Ammon's horn (tissue), 1 donor: ENCODE measurements at regions not wholly inside any gene's neighbourhood (a gene's known extent, or its start where the extent isn't known, plus 50 kb on each side); places are given as distances from the start of the nearest gene placed in this dataset.

Experiments
- DNase-seq: peaks from one replicate; pipeline ENCODE4 v3.0.0-alpha.2; 2016; ENCODE audit warnings: low spot score

GRCh38 chr7:16320099-16320660, 101.2 kb downstream of the CRPPA start:
- no peak for DNase-seq

DNA sequence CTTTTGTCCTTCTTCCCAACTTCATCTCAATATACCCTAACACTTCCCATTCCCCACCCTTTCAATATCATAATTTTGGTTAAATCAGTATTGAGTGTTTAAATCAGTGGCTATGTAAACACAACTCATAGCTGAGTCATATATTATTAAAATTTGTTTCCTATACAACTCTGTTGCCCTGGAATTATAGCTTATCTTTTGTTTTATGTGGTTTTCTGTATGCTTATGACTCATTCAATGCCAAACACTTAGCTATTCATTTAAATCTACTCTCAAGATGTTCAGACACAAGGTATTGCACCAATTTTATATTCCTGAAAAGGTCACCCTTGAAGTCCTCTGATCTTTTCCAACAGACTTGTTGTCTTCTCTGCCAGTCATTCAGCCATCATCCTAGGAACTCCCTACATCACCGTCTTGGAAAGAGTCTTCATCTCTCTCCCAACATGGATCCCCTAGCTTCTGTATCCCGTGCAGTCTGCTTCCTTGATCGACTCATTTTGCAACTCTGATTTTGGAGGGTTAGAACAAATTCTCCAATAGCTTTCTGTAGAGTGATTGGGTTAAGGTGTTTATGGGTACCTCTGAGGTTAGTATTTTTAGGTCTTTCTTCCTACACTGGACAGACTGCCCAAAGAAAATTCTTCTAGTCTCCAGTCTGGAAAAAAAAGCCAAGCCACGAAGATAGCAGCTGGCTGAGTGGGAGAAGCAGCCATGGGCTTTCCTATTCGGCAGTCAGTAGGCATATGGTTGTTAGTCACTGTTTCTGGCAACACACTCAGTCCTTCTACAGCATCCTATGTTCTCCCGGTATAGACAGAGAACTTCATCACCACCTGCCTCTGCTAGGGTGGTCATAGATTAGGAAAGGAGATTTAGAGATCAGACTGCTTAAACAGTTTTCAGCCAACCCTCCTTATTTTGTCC, 102.1 kb downstream of the CRPPA start:
- peak; percentile 48 for DNase-seq

GRCh38 chr7:16318463-16318862, 102.9 kb downstream of the CRPPA start:
- DNase-seq, result no peak

- no peak for DNase-seq
Measured at GRCh38 chr7:16317406-16317805, 103.9 kb downstream of the CRPPA start.

- DNase-seq, result no peak
Measured at GRCh38 chr7:16315280-16315679, 106.1 kb downstream of the CRPPA start.

GRCh38 chr7:16309129-16309528, 112.2 kb downstream of the CRPPA start:
- DNase-seq, result no peak

GRCh38 chr7:16301291-16301690, 120.0 kb downstream of the CRPPA start:
- DNase-seq, result no peak

DNA sequence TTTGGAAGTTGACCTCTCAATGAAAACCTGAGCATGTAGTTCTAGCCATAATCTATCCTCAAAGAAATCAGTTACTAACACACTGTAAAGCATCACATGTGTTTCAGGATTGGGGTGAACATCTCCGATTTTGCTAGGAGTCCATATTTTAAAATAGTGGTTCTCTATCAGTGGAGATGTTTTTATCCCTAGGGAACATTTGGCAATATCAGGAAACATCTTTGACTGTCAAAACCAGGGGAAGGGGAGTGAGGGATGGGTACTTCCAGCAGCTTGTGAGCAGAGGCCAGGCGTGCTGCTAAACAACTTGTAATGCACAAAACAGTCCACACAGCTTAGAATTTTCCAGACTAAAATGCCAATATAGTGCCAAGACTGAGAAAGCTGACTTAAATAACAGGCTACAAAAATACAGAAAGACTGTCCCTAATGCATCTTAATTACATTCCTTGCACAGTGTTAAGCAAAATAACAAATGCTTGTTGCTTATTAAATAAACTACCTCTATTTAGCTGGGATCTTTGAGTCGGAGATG, 120.9 kb downstream of the CRPPA start:
- DNase-seq, result no peak

GRCh38 chr7:16299853-16300252, 121.5 kb downstream of the CRPPA start:
- DNase-seq, result no peak

DNA sequence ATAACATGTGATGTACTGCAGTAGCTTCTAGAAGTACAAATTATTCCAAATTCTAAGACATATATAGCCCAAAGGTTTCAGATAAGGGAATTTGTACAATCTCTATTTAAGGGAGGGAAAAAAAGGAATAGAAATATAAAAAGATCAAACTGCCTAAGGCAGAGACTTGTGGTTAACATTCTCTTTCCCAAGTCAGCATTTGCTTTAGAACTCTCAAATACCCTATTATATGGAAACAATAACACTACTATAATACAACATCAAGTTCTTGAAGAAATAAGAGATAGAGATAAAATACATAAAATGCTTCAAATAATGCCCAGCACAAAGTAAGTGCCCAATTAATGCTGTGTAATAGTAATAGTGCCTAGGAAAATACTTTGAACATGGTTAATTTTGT, 123.1 kb downstream of the CRPPA start:
- no peak for DNase-seq

- no peak for DNase-seq
Measured at GRCh38 chr7:16295558-16295957, 125.8 kb downstream of the CRPPA start.

- DNase-seq, result no peak
Measured at GRCh38 chr7:16293669-16294425, 127.5 kb downstream of the CRPPA start.

- no peak for DNase-seq
Measured at GRCh38 chr7:16284581-16284980, 136.8 kb downstream of the CRPPA start.

- DNase-seq, result no peak
Measured at GRCh38 chr7:16278167-16278787, 143.1 kb downstream of the CRPPA start.

DNA sequence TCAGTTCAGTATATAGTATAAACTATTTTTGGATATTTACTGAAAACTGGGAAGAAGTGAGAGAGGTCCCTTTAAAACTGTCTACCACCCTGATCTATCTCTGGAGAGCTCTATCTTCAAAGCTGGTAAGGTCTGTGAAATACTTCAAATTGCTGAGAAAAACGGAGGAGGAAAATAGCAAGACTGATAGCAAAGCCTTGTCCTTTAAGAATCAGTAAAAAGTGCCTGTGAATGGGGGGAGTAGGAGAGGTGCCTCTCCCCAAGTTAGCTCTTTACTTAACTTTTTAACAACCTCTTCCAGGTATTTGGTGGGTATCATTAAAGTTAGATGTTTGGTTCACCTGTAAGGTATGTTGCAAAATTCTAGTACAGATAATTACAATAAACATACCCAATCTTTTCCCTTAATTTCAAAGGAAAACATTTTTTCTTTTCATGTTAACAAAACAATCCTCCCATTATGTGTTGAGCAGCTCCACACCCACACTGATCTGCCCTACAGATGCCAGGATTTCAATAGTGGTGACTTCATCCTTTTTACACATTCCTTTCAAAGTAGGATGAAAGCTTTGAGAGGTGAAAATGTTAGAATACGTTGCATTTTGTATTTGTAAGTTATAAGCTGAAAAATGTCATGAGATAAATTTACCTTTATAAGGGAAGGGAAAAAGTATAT, 149.2 kb downstream of the CRPPA start:
- DNase-seq, result peak; percentile 21

DNA sequence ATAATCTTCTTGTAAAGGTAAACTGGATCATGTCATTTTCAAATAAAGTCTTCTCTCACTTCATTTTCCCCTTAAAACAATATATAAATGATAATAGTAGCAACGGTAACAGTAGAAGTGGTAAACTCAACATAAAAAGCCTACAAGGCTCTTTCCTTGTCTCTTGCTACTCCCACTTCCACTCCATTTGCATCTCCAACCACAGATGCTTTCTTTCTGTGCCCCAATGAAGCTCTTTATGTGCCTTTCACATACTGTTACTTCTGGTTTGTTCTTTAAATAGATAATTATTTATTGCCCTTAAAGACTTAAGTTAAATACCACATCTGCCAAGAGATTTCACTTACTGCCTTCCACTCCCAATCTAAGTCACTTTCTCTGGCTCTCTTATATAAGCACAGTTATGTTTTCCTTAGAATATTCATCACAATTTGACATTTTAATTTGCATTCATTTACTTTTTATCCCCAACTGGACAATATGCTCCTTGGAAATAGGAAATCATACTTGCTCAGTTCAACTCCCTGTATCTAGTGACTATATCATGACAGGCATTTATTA, 149.9 kb downstream of the CRPPA start:
- no peak for DNase-seq

DNA sequence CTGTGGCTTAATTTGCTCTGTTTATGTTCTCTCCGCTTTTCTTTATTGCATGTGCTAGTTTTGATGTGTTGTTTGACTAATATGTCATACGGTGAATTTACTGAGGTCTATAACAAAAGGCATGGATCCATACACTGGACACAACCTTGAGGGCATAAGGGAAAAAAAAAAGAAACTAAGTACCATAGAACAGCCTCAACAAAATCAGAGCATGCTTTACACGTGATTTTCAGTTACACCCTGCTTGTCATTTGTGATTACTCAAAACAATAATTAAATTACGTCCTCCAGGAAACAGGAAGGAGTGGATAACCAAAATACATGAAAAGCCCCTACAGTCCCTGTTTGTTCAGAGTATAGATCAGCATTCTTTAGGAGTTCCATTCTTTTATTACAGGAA, 150.5 kb downstream of the CRPPA start:
- DNase-seq, result no peak

GRCh38 chr7:16268821-16269768, 152.2 kb downstream of the CRPPA start:
- peak; percentile 15 for DNase-seq

- DNase-seq, result no peak
Measured at GRCh38 chr7:16267953-16268820, 153.2 kb downstream of the CRPPA start.
